ENCODE measurements at regions not wholly inside any gene's neighbourhood (a gene's known extent, or its start where the extent isn't known, plus 50 kb on each side); places are given as distances from the start of the nearest gene placed in this dataset.

- H3K9ac ChIP-seq (ENCODE audit: low read depth, low read length) = no peak overlapping the region
- no peaks in the 10 kb centered on the region for H4K20me1 ChIP-seq (ENCODE audit: insufficient read depth, low read length)
- no peaks in the 10 kb centered on the region for H3K4me1 ChIP-seq (ENCODE audit: insufficient read depth, low read length)
- DNase-seq (no peak), ATAC-seq (ENCODE audit: insufficient read depth, low read depth) (no peak)
- no peak overlapping the region for H2AFZ ChIP-seq (ENCODE audit: low read depth, low read length)
- H3K4me3 ChIP-seq (ENCODE audit: low read depth in 1 of 2, low read length in 2 of 2) = no peak overlapping the region
- H3K27me3 ChIP-seq (ENCODE audit: insufficient read depth, low read length, poor library complexity) = no peaks in the 10 kb centered on the region
- TF ChIP-seq EZH2 (IDR thresholded peaks at IDR 0.05; ENCODE audit: borderline replicate concordance, low read depth, low read length, severe bottlenecking) = no peak
- H3K4me2 ChIP-seq (ENCODE audit: insufficient read depth, low read length) = no peak overlapping the region
- H3K36me3 ChIP-seq (ENCODE audit: insufficient read depth, low read length) = no peaks in the 10 kb centered on the region
- H3K9me3 ChIP-seq (ENCODE audit: insufficient read depth, low read length, severe bottlenecking) = peaks cover 7% of the 10 kb centered on the region
- H3K79me2 ChIP-seq (ENCODE audit: insufficient read depth, low read length) = no peaks in the 10 kb centered on the region
- H3K27ac ChIP-seq (ENCODE audit: low read length) = no peak overlapping the region
These were observed 60.5 kb upstream of the POMGNT2 start for GRCh38 chr3:43166406-43166805.

- no peak overlapping the region for H3K4me2 ChIP-seq (ENCODE audit: insufficient read depth, low read length)
- peaks cover 7% of the 10 kb centered on the region for H3K9me3 ChIP-seq (ENCODE audit: insufficient read depth, low read length, severe bottlenecking)
- H4K20me1 ChIP-seq (ENCODE audit: insufficient read depth, low read length) = no peaks in the 10 kb centered on the region
- no peaks in the 10 kb centered on the region for H3K79me2 ChIP-seq (ENCODE audit: insufficient read depth, low read length)
- H3K27me3 ChIP-seq (ENCODE audit: insufficient read depth, low read length, poor library complexity) = no peaks in the 10 kb centered on the region
- ATAC-seq (ENCODE audit: insufficient read depth, low read depth) (no peak), DNase-seq (no peak)
- no peak overlapping the region for H2AFZ ChIP-seq (ENCODE audit: low read depth, low read length)
- no peak for TF ChIP-seq EZH2 (IDR thresholded peaks at IDR 0.05; ENCODE audit: borderline replicate concordance, low read depth, low read length, severe bottlenecking)
- TF ChIP-seq, protein P1, sequence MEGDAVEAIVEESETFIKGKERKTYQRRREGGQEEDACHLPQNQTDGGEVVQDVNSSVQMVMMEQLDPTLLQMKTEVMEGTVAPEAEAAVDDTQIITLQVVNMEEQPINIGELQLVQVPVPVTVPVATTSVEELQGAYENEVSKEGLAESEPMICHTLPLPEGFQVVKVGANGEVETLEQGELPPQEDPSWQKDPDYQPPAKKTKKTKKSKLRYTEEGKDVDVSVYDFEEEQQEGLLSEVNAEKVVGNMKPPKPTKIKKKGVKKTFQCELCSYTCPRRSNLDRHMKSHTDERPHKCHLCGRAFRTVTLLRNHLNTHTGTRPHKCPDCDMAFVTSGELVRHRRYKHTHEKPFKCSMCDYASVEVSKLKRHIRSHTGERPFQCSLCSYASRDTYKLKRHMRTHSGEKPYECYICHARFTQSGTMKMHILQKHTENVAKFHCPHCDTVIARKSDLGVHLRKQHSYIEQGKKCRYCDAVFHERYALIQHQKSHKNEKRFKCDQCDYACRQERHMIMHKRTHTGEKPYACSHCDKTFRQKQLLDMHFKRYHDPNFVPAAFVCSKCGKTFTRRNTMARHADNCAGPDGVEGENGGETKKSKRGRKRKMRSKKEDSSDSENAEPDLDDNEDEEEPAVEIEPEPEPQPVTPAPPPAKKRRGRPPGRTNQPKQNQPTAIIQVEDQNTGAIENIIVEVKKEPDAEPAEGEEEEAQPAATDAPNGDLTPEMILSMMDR (IDR thresholded peaks at IDR 0.05; ENCODE audit: borderline replicate concordance, extremely low read depth, low read length, poor library complexity, severe bottlenecking) = no peak
- H3K9ac ChIP-seq (ENCODE audit: low read depth, low read length) = no peak overlapping the region
- H3K27ac ChIP-seq (ENCODE audit: low read length) = no peak overlapping the region
- H3K36me3 ChIP-seq (ENCODE audit: insufficient read depth, low read length) = no peaks in the 10 kb centered on the region
- no peaks in the 10 kb centered on the region for H3K4me1 ChIP-seq (ENCODE audit: insufficient read depth, low read length)
- H3K4me3 ChIP-seq (ENCODE audit: low read depth in 1 of 2, low read length in 2 of 2) = no peak overlapping the region
These were observed 59.9 kb upstream of the POMGNT2 start for GRCh38 chr3:43165786-43166185.

DNA sequence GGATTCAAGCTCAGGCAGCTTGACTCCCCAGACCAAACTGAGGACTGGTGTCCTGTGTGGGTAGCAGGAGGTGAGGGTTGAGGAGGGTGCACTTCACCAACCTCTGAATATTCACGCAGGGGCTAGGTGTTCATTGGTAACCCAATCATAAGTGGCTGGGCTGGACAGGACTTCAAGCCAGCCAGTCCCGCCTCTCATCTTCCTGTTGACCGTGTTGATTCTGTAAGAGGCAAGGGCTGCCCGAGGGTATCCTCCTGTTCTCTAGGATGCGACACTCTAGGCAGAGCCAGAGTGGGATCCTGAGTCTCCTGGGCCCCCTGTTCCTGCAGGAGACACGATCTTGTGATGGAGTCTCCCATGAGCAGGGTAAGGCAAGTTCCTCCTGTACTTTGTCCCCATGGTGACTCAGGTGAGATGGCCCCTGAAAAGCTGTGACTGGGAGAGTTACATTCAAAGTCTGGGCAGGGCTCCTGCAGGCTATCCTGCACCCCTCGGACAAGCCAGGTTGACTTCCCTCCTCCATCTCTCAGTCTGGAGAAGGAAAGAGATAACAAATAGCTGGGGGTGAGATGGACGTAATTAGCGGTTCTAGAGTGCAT, 58.1 kb upstream of the POMGNT2 start:
- H3K27ac ChIP-seq (ENCODE audit: low read length) = no peak overlapping the region
- ATAC-seq (ENCODE audit: insufficient read depth, low read depth) = no peak
- H3K9ac ChIP-seq (ENCODE audit: low read depth, low read length) = no peak overlapping the region
- no peak overlapping the region for H2AFZ ChIP-seq (ENCODE audit: low read depth, low read length)
- DNase-seq = no peak
- no peaks in the 10 kb centered on the region for H3K4me1 ChIP-seq (ENCODE audit: insufficient read depth, low read length)
- H3K79me2 ChIP-seq (ENCODE audit: insufficient read depth, low read length) = no peaks in the 10 kb centered on the region
- H3K9me3 ChIP-seq (ENCODE audit: insufficient read depth, low read length, severe bottlenecking) = peaks cover 7% of the 10 kb centered on the region
- H4K20me1 ChIP-seq (ENCODE audit: insufficient read depth, low read length) = no peaks in the 10 kb centered on the region
- H3K4me3 ChIP-seq (ENCODE audit: low read depth in 1 of 2, low read length in 2 of 2) = no peak overlapping the region
- H3K27me3 ChIP-seq (ENCODE audit: insufficient read depth, low read length, poor library complexity) = no peaks in the 10 kb centered on the region
- H3K4me2 ChIP-seq (ENCODE audit: insufficient read depth, low read length) = no peak overlapping the region
- H3K36me3 ChIP-seq (ENCODE audit: insufficient read depth, low read length) = no peaks in the 10 kb centered on the region
- TF ChIP-seq EZH2 (IDR thresholded peaks at IDR 0.05; ENCODE audit: borderline replicate concordance, low read depth, low read length, severe bottlenecking) = no peak
- TF ChIP-seq, protein P1 (IDR thresholded peaks at IDR 0.05; ENCODE audit: borderline replicate concordance, extremely low read depth, low read length, poor library complexity, severe bottlenecking) = no peak

DNA sequence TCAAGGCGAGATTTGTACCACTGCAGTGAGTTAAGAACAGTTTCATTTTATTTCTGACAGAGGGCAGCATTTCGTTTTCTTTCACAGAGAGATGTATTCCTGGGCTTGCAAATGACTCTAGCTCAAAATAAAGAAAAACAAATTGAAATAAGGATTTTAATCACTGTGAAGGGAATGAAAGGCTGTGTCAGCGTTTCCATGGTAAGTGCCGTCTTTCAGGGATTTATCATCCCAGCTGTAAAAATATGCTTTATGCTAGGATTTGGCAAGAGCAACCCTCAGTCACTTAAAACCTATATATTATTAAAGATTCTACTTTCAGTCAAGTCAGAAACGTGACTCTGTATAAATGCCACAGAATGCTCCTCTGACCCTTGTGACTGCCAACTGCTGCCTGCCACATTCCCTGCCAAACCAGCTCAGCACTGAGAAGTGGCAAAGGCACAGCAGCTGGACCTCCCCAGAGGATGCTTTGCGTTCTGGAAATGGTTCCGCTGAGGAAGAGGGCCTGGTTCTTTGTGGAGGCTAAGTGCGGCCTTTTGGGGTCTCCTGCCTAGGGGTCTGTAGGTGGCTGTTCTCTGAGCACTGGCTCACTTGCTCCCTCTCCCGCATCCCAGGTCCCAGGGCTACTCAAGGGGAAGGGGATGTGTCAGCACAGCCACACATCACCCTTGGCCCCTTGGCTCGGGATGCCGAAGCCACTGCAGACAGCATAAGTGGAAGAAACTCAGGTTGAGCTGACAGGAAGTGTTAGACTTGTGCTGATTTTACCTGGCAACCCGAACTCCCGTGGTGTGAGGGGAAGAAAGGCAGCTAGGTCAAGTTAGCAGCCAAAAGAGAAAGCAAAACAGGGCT, 56.6 kb upstream of the POMGNT2 start:
- DNase-seq (no peak), ATAC-seq (ENCODE audit: insufficient read depth, low read depth) (no peak)
- Histone ChIP-seq H3K4me1 (ENCODE audit: insufficient read depth, low read length) (no peaks in the 10 kb centered on the region), H2AFZ (ENCODE audit: low read depth, low read length) (no peak overlapping the region), H3K36me3 (ENCODE audit: insufficient read depth, low read length) (no peaks in the 10 kb centered on the region), H4K20me1 (ENCODE audit: insufficient read depth, low read length) (no peaks in the 10 kb centered on the region), H3K79me2 (ENCODE audit: insufficient read depth, low read length) (no peaks in the 10 kb centered on the region), H3K27me3 (ENCODE audit: insufficient read depth, low read length, poor library complexity) (no peaks in the 10 kb centered on the region), H3K4me2 (ENCODE audit: insufficient read depth, low read length) (no peak overlapping the region), H3K27ac (ENCODE audit: low read length) (no peak overlapping the region), H3K4me3 (ENCODE audit: low read depth in 1 of 2, low read length in 2 of 2) (no peak overlapping the region), H3K9ac (ENCODE audit: low read depth, low read length) (no peak overlapping the region), H3K9me3 (ENCODE audit: insufficient read depth, low read length, severe bottlenecking) (peaks cover 7% of the 10 kb centered on the region)
- TF ChIP-seq, protein P1 (IDR thresholded peaks at IDR 0.05; ENCODE audit: borderline replicate concordance, extremely low read depth, low read length, poor library complexity, severe bottlenecking) = peak; percentile 48
- TF ChIP-seq EZH2 (IDR thresholded peaks at IDR 0.05; ENCODE audit: borderline replicate concordance, low read depth, low read length, severe bottlenecking) = no peak
